Endothelial cell of umbilical vein (primary cell): ENCODE measurements at regions not wholly inside any gene's neighbourhood (a gene's known extent, or its start where the extent isn't known, plus 50 kb on each side); places are given as distances from the start of the nearest gene placed in this dataset.

Experiments
- BruUV-seq: library from RNA; stranded (reverse); fragments of 400-500 nt; replicated peaks from 2 replicates; lab custom pipeline; 2021; lab: Mats Ljungman, UMichigan
- CTCF ChIA-PET: fragments of 300-600, 350-600 bp; sonication (Branson Sonifier 250); formaldehyde crosslinking; loops from one replicate; lab custom pipeline; 2021; ENCODE audit warnings: antibody characterized with exemption, inconsistent platforms; lab: Charles Lee
- POLR2A ChIA-PET: fragments of 300-600, 350-600 bp; sonication (Branson Sonifier 250); formaldehyde crosslinking; loops from one replicate; lab custom pipeline; 2021; ENCODE audit warnings: antibody characterized with exemption, inconsistent platforms; lab: Charles Lee
- DNase-seq: peaks from one replicate; pipeline ENCODE4 v3.0.0-alpha.2; 2011; ENCODE audit warnings: low read depth, low spot score
- FAIRE-seq: peaks from 2 replicates; lab custom pipeline; 2011; peaks lifted over from hg19 to GRCh38; lab: Jason Lieb, UNC
- H2AFZ ChIP-seq: 2 replicates; pipeline ENCODE4 v1.6.0; 2012; ENCODE audit warnings: low read depth, low read length, control low read depth, inconsistent platforms
- H3K27ac ChIP-seq: 2 replicates; pipeline ENCODE4 v1.5.1; 2011; ENCODE audit warnings: low read depth, mild to moderate bottlenecking, control low read depth, low read length, moderate library complexity; ENCODE audit not compliant: insufficient read depth
- H3K27me3 ChIP-seq, 2 experiments: 2 replicates each; pipeline versions ENCODE4 v1.6.0 to v1.6.1; 2011; ENCODE audit warnings: low read length in 2 of 2, mixed read lengths in 1 of 2; ENCODE audit not compliant: control insufficient read depth in 2 of 2, insufficient read depth in 2 of 2
- H3K36me3 ChIP-seq, 2 experiments: 2 replicates in 1 of 2; 3 replicates in 1 of 2; pipeline ENCODE4 v1.5.1; 2011; ENCODE audit warnings: low read length in 2 of 2, mild to moderate bottlenecking in 1 of 2, moderate library complexity in 1 of 2; ENCODE audit not compliant: control insufficient read depth in 2 of 2, insufficient read depth in 2 of 2; ENCODE audit errors: extremely low read depth in 1 of 2
- H3K4me1 ChIP-seq: 3 replicates; pipeline ENCODE4 v1.5.1; 2011; ENCODE audit warnings: mild to moderate bottlenecking, low read length; ENCODE audit not compliant: control insufficient read depth, insufficient read depth; ENCODE audit errors: extremely low read depth
- H3K4me2 ChIP-seq: 2 replicates; pipeline ENCODE4 v1.6.1; 2011; ENCODE audit warnings: low read length, control low read depth, mixed read lengths; ENCODE audit not compliant: insufficient read depth
- H3K4me3 ChIP-seq, 3 experiments: fragments of 200-600 bp in 1 of 3; sonication (generic), shearing (Covaris generic) in 1 of 3; replicated peaks in 1 of 3; 2 replicates each; pipeline ENCODE4 v1.5.1; 2011 to 2016; ENCODE audit warnings: control low read depth in 3 of 3, low read length in 3 of 3, mild to moderate bottlenecking in 2 of 3, inconsistent platforms in 1 of 3, low read depth in 1 of 3, moderate library complexity in 1 of 3; ENCODE audit not compliant: insufficient read depth in 1 of 3
- H3K79me2 ChIP-seq: 2 replicates; pipeline ENCODE4 v1.6.0; 2012; ENCODE audit warnings: low read length, inconsistent platforms; ENCODE audit not compliant: control insufficient read depth, insufficient read depth
- H3K9ac ChIP-seq: replicated peaks from 2 replicates; pipeline ENCODE3; 2011; ENCODE audit warnings: low read length, control low read depth; ENCODE audit not compliant: insufficient read depth; ENCODE audit errors: extremely low read depth
- H3K9me1 ChIP-seq: replicated peaks from 3 replicates; pipeline ENCODE4 v1.6.0; 2011; ENCODE audit warnings: mild to moderate bottlenecking, low read length; ENCODE audit not compliant: control insufficient read depth, insufficient read depth; ENCODE audit errors: extremely low read depth
- H3K9me3 ChIP-seq: replicated peaks from 2 replicates; pipeline ENCODE4 v1.5.1; 2012; ENCODE audit warnings: low read length, inconsistent platforms; ENCODE audit not compliant: control insufficient read depth, insufficient read depth
- H4K20me1 ChIP-seq: replicated peaks from 2 replicates; pipeline ENCODE3; 2011; ENCODE audit warnings: mild to moderate bottlenecking, low read length; ENCODE audit not compliant: control insufficient read depth, insufficient read depth; ENCODE audit errors: extremely low read depth
- EZH2 ChIP-seq: IDR thresholded peaks from 2 replicates; pipeline ENCODE4 v1.6.1; 2012; ENCODE audit warnings: borderline replicate concordance, low read depth, mild to moderate bottlenecking, moderate library complexity, low read length, inconsistent platforms; ENCODE audit not compliant: severe bottlenecking
- FOS ChIP-seq: IDR thresholded peaks from 2 replicates; pipeline ENCODE4 v1.6.1; 2011; ENCODE audit warnings: mild to moderate bottlenecking, low read length, moderate library complexity, borderline replicate concordance; ENCODE audit not compliant: insufficient read depth
- GATA2 ChIP-seq: IDR thresholded peaks from 2 replicates; pipeline ENCODE4 v1.7.0; 2011; ENCODE audit warnings: low read depth, mild to moderate bottlenecking, moderate library complexity, mixed read lengths, low read length; ENCODE audit not compliant: insufficient read length, insufficient read depth
- JUN ChIP-seq: IDR thresholded peaks from 2 replicates; pipeline ENCODE4 v1.6.1; 2011; ENCODE audit warnings: borderline replicate concordance, low read depth; ENCODE audit not compliant: insufficient read length, insufficient read depth
- MYC ChIP-seq: IDR thresholded peaks from one replicate; pipeline ENCODE4 v1.6.1; 2011; ENCODE audit warnings: mild to moderate bottlenecking, low read depth, low read length
- POLR2A ChIP-seq: IDR thresholded peaks from 2 replicates; pipeline ENCODE4 v1.6.1; 2012; ENCODE audit warnings: low read depth, mild to moderate bottlenecking, control low read depth, low read length
- POLR2AphosphoS5 ChIP-seq: IDR thresholded peaks from 2 replicates; pipeline ENCODE4 v1.6.1; 2012; ENCODE audit warnings: low read depth, mild to moderate bottlenecking, control low read depth, low read length, moderate library complexity; ENCODE audit not compliant: insufficient read depth
- dilution Hi-C: fragments of 300-500 bp; cut with MboI; formaldehyde crosslinking; loops from one replicate; pipeline ENCODE4 v1.15.0; 2019; ENCODE audit warnings: low sequenced_read_pairs; ENCODE audit not compliant: extremely low pct_ligation_motif_present
- intact Hi-C: fragments of 100-400 bp; cut with micrococcal nuclease; formaldehyde crosslinking; loops from one replicate; pipeline ENCODE4 v1.10.0; 2022
- TF ChIP-seq, protein P1 (sequence below): IDR thresholded peaks from 2 replicates; pipeline ENCODE4 v1.6.1; 2011; ENCODE audit not compliant: insufficient read depth, insufficient read length
- TF ChIP-seq, protein P2 (sequence below), 2 donors: IDR thresholded peaks; 1 replicate in 1 of 2; 2 replicates in 1 of 2; pipeline ENCODE4 v1.5.1; 2011; ENCODE audit warnings: low read length in 2 of 2, mild to moderate bottlenecking in 2 of 2, moderate library complexity in 2 of 2, control low read depth in 1 of 2, inconsistent platforms in 1 of 2, low read depth in 1 of 2; ENCODE audit not compliant: insufficient read depth in 1 of 2; ENCODE audit errors: extremely low read depth in 1 of 2

DNA sequence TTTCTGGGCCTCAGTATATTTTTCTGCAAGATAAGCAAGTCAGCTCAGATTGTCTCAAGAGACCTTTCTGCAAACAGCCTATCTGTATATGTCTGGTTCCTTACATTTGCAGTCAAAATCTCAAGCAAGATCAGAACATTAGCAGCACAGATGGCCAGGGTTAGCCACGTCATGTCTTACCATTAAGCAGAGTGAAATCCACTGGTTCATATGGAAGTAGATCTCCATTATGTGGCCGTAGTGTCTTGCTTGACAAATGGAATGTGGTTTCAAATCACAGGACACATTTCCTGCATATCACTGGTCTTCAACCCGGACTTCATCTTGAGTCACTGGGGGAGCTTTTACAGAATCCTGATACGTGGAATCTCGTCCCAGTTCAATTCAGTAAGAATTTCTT lies 500.2 kb downstream of the FBXO15 start:
- H3K9me1 ChIP-seq, result no peaks in the 10 kb centered on the region
- dilution Hi-C loops, result no loop called here
- CTCF ChIA-PET, result no interaction called here
- H4K20me1 ChIP-seq, result no peaks in the 10 kb centered on the region
- H3K4me2 ChIP-seq, result no peak overlapping the region
- FAIRE-seq, result no peak
- no peak overlapping the region for H3K4me3 ChIP-seq
- H3K9me3 ChIP-seq, result no peaks in the 10 kb centered on the region
- H3K36me3 ChIP-seq, result no peaks in the 10 kb centered on the region
- POLR2A ChIA-PET, result no interaction called here
- H3K9ac ChIP-seq, result no peak overlapping the region
- BruUV-seq, result no TSS peak
- no peak overlapping the region for H2AFZ ChIP-seq
- TF ChIP-seq MYC (no peak), JUN (no peak), POLR2AphosphoS5 (no peak), EZH2 (no peak), POLR2A (no peak), GATA2 (no peak), FOS (no peak)
- TF ChIP-seq, protein P1, sequence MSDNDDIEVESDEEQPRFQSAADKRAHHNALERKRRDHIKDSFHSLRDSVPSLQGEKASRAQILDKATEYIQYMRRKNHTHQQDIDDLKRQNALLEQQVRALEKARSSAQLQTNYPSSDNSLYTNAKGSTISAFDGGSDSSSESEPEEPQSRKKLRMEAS, result no peak
- TF ChIP-seq, protein P2, sequence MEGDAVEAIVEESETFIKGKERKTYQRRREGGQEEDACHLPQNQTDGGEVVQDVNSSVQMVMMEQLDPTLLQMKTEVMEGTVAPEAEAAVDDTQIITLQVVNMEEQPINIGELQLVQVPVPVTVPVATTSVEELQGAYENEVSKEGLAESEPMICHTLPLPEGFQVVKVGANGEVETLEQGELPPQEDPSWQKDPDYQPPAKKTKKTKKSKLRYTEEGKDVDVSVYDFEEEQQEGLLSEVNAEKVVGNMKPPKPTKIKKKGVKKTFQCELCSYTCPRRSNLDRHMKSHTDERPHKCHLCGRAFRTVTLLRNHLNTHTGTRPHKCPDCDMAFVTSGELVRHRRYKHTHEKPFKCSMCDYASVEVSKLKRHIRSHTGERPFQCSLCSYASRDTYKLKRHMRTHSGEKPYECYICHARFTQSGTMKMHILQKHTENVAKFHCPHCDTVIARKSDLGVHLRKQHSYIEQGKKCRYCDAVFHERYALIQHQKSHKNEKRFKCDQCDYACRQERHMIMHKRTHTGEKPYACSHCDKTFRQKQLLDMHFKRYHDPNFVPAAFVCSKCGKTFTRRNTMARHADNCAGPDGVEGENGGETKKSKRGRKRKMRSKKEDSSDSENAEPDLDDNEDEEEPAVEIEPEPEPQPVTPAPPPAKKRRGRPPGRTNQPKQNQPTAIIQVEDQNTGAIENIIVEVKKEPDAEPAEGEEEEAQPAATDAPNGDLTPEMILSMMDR (IDR thresholded peaks at IDR 0.05; ENCODE audit: extremely low read depth in 1 of 2, insufficient read depth in 1 of 2, low read depth in 1 of 2, low read length in 2 of 2), result no peak
- intact Hi-C loops, result no loop called here
- no peak overlapping the region for H3K27ac ChIP-seq
- H3K79me2 ChIP-seq, result no peaks in the 10 kb centered on the region
- no peaks in the 10 kb centered on the region for H3K4me1 ChIP-seq
- H3K27me3 ChIP-seq, result no peaks in the 10 kb centered on the region
- DNase-seq, result no peak
